Panc1 (cell line): ENCODE measurements at regions not wholly inside any gene's neighbourhood (a gene's known extent, or its start where the extent isn't known, plus 50 kb on each side); places are given as distances from the start of the nearest gene placed in this dataset.

Source experiments
- ATAC-seq: fragments of 200-7000 bp; cut with Tn5 transposase; 2 replicates; pipeline ENCODE4 v1.9.1; 2020; ENCODE audit warnings: mild to moderate bottlenecking, moderate library complexity
- BruUV-seq: library from RNA; stranded (reverse); fragments of 400-500 nt; replicated peaks from 2 replicates; lab custom pipeline; 2021; lab: Mats Ljungman, UMichigan
- CTCF ChIA-PET: fragments of 300-600 bp; sonication (Branson Sonifier 250); formaldehyde crosslinking; loops from one replicate; lab custom pipeline; 2022; ENCODE audit warnings: antibody characterized with exemption; lab: Charles Lee
- POLR2A ChIA-PET: fragments of 300-600 bp; sonication (Branson Sonifier 250); formaldehyde crosslinking; loops from one replicate; lab custom pipeline; 2022; ENCODE audit warnings: antibody characterized with exemption; lab: Charles Lee
- DNase-seq: peaks from one replicate; pipeline ENCODE4 v3.0.0-alpha.2; 2010; ENCODE audit warnings: low read depth, low spot score
- H3K27ac ChIP-seq: 2 replicates; pipeline ENCODE4 v1.5.1; 2011; ENCODE audit warnings: mild to moderate bottlenecking, low read length, inconsistent platforms
- H3K27me3 ChIP-seq: fragments of 200-500 bp; sonication (Bioruptor generic); 2 replicates; pipeline ENCODE4 v1.6.0; 2014; ENCODE audit warnings: low read length, inconsistent platforms; ENCODE audit not compliant: control insufficient read depth, insufficient read depth
- H3K36me3 ChIP-seq: fragments of 200-500 bp; sonication (Bioruptor generic); 2 replicates; pipeline ENCODE4 v1.5.1; 2014; ENCODE audit warnings: inconsistent platforms, mild to moderate bottlenecking, low read length, moderate library complexity; ENCODE audit not compliant: control insufficient read depth, insufficient read depth
- H3K4me1 ChIP-seq: 2 replicates; pipeline ENCODE4 v1.5.1; 2011; ENCODE audit warnings: inconsistent platforms, mild to moderate bottlenecking, low read length, moderate library complexity; ENCODE audit not compliant: control insufficient read depth, insufficient read depth
- H3K4me3 ChIP-seq, 2 experiments: 2 replicates each; pipeline ENCODE4 v1.5.1; 2011 to 2012; ENCODE audit warnings: low read depth in 2 of 2, low read length in 2 of 2, mild to moderate bottlenecking in 2 of 2, inconsistent platforms in 1 of 2, moderate library complexity in 1 of 2
- H3K9me3 ChIP-seq: fragments of 200-500 bp; sonication (Bioruptor generic); 2 replicates; pipeline ENCODE4 v1.5.1; 2014; ENCODE audit warnings: low read depth, mild to moderate bottlenecking, inconsistent platforms, low read length, moderate library complexity; ENCODE audit not compliant: control insufficient read depth, insufficient read depth
- CTCF ChIP-seq: fragments of 450-650 bp; IDR thresholded peaks from 2 replicates; pipeline ENCODE4 v1.5.1; 2017; ENCODE audit warnings: mild to moderate bottlenecking
- POLR2AphosphoS5 ChIP-seq: IDR thresholded peaks from 2 replicates; pipeline ENCODE4 v1.6.1; 2012; ENCODE audit warnings: mild to moderate bottlenecking, low read depth, low read length, moderate library complexity
- REST ChIP-seq, 2 experiments: IDR thresholded peaks; 2 replicates each; pipeline ENCODE4 v1.6.1; 2011 to 2012; ENCODE audit warnings: low read depth in 2 of 2, control low read depth in 1 of 2, low read length in 1 of 2, mild to moderate bottlenecking in 1 of 2, moderate library complexity in 1 of 2; ENCODE audit not compliant: insufficient read depth in 1 of 2
- SIN3A ChIP-seq: IDR thresholded peaks from 2 replicates; pipeline ENCODE4 v1.6.1; 2012; ENCODE audit warnings: low read depth, mild to moderate bottlenecking, low read length, moderate library complexity, borderline replicate concordance; ENCODE audit not compliant: insufficient read depth
- TCF7L2 ChIP-seq: IDR thresholded peaks from 2 replicates; pipeline ENCODE4 v1.6.1; 2011; ENCODE audit warnings: mild to moderate bottlenecking, low read depth, low read length, inconsistent platforms
- in situ Hi-C: cut with HindIII; loops from 2 replicates; pipeline ENCODE4 v1.10.0; 2016; ENCODE audit warnings: low sequenced_read_pairs, low pct_unique_long_range_greater_than_20kb
- intact Hi-C: fragments of 100-400 bp; cut with micrococcal nuclease; formaldehyde crosslinking; loops from one replicate; pipeline ENCODE4 v1.10.0; 2022; ENCODE audit not compliant: unreplicated experiment

- no TSS peak for BruUV-seq
- no peaks in the 10 kb centered on the region for H3K36me3 ChIP-seq
- ChIA-PET POLR2A (no interaction called here), CTCF (no interaction called here)
- no peaks in the 10 kb centered on the region for H3K4me1 ChIP-seq
- intact Hi-C loops = no loop called here
- H3K27ac ChIP-seq = no peak overlapping the region
- H3K4me3 ChIP-seq = no peak overlapping the region
- in situ Hi-C loops = no loop called here
- DNase-seq (no peak), ATAC-seq (no peak)
- H3K27me3 ChIP-seq = peaks cover 11% of the 10 kb centered on the region
- no peaks in the 10 kb centered on the region for H3K9me3 ChIP-seq
- TF ChIP-seq SIN3A (no peak), TCF7L2 (no peak)
These were observed 313.2 kb downstream of the UQCRFS1 start for GRCh38 chr19:28899703-28900102.

- Histone ChIP-seq H3K36me3 (no peaks in the 10 kb centered on the region), H3K9me3 (no peaks in the 10 kb centered on the region), H3K4me3 (no peak overlapping the region), H3K4me1 (no peaks in the 10 kb centered on the region), H3K27ac (no peak overlapping the region), H3K27me3 (peaks cover 11% of the 10 kb centered on the region)
- BruUV-seq = no TSS peak
- ATAC-seq (no peak), DNase-seq (no peak)
- in situ Hi-C loops = no loop called here
- intact Hi-C loops = no loop called here
- no peak for TF ChIP-seq REST (IDR thresholded peaks at IDR 0.05; ENCODE audit: insufficient read depth in 1 of 2, low read depth in 2 of 2, low read length in 1 of 2)
- ChIA-PET POLR2A (no interaction called here), CTCF (interaction anchor here (0.6 kb wide), 1 partner anchor 25 kb away, joined by 3 read pairs; no protein-coding TSS in a partner anchor)
These were observed 314.7 kb downstream of the UQCRFS1 start for GRCh38 chr19:28898249-28898648.

- DNase-seq = no peak
- Histone ChIP-seq H3K27me3 (peaks cover 9% of the 10 kb centered on the region), H3K4me1 (no peaks in the 10 kb centered on the region), H3K27ac (no peak overlapping the region), H3K4me3 (no peak overlapping the region), H3K9me3 (no peaks in the 10 kb centered on the region), H3K36me3 (no peaks in the 10 kb centered on the region)
- in situ Hi-C loops = no loop called here
- no peak; the same call in 1 of the 2 replicates for ATAC-seq
- BruUV-seq = no TSS peak
- POLR2A ChIA-PET = no interaction called here
- TF ChIP-seq REST (IDR thresholded peaks at IDR 0.05; ENCODE audit: insufficient read depth in 1 of 2, low read depth in 2 of 2, low read length in 1 of 2) = no peak
- no peak for TF ChIP-seq TCF7L2
- no peak for TF ChIP-seq CTCF
- no peak for TF ChIP-seq POLR2AphosphoS5
- TF ChIP-seq SIN3A = no peak
- CTCF ChIA-PET = no interaction called here
- intact Hi-C loops = loop anchor here (10.0 kb wide), 1 partner anchor 375 kb away; no protein-coding TSS in a partner anchor
These were observed 322.8 kb downstream of the UQCRFS1 start for GRCh38 chr19:28889941-28890670.
